Effector memory CD8-positive, alpha-beta T cell (primary cell): ENCODE measurements at regions not wholly inside any gene's neighbourhood (a gene's known extent, or its start where the extent isn't known, plus 50 kb on each side); places are given as distances from the start of the nearest gene placed in this dataset.

Experiments
- ATAC-seq: fragments of 150-1000 bp; cut with Tn5 transposase; replicated peaks from 2 replicates; pipeline ENCODE4 v1.10.0; 2021; ENCODE audit warnings: mild to moderate bottlenecking, moderate library complexity
- DNase-seq, 3 experiments: peaks; one replicate each; pipeline ENCODE4 v3.0.0; 2021
- H3K27ac Mint-ChIP-seq, 2 donors: one replicate each; pipeline ENCODE4 v1.8.0; 2022; ENCODE audit warnings: mild to moderate bottlenecking in 2 of 2, mixed read lengths in 2 of 2, moderate library complexity in 2 of 2
- H3K27me3 Mint-ChIP-seq, 2 donors: one replicate each; pipeline ENCODE4 v1.8.0; 2022; ENCODE audit warnings: mixed read lengths in 2 of 2
- H3K36me3 Mint-ChIP-seq: one replicate; pipeline ENCODE4 v1.8.0; 2022; ENCODE audit warnings: mild to moderate bottlenecking, moderate library complexity, mixed read lengths; ENCODE audit not compliant: insufficient read depth
- H3K4me1 Mint-ChIP-seq, 2 donors: one replicate each; pipeline ENCODE4 v1.8.0; 2022; ENCODE audit warnings: low read depth in 2 of 2, mixed read lengths in 2 of 2
- H3K4me3 Mint-ChIP-seq, 2 donors: one replicate each; pipeline ENCODE4 v1.8.0; 2022; ENCODE audit warnings: mild to moderate bottlenecking in 2 of 2, mixed read lengths in 2 of 2, moderate library complexity in 2 of 2
- H3K9me3 Mint-ChIP-seq, 2 donors: one replicate each; pipeline ENCODE4 v1.8.0; 2022; ENCODE audit warnings: mixed read lengths in 2 of 2

- H3K9me3 Mint-ChIP-seq, result peaks cover 21 to 31% of the 10 kb centered on the region in 2 donors
- no peak overlapping the region for H3K4me3 Mint-ChIP-seq
- no peaks in the 10 kb centered on the region for H3K36me3 Mint-ChIP-seq
- H3K27ac Mint-ChIP-seq, result no peak overlapping the region
- DNase-seq (no peak), ATAC-seq (no peak)
- H3K4me1 Mint-ChIP-seq, result peaks cover 0 to 1% of the 10 kb centered on the region in 2 donors
- H3K27me3 Mint-ChIP-seq, result no peaks in the 10 kb centered on the region
Observed at GRCh38 chr18:42559069-42559690, 556.3 kb downstream of the RIT2 start.

GRCh38 chr18:42561521-42561920 is 554.0 kb downstream of the RIT2 start:
- no peak overlapping the region for H3K27ac Mint-ChIP-seq
- peaks cover 0 to 1% of the 10 kb centered on the region in 2 donors for H3K4me1 Mint-ChIP-seq
- H3K27me3 Mint-ChIP-seq, result no peaks in the 10 kb centered on the region
- no peak overlapping the region for H3K4me3 Mint-ChIP-seq
- no peak for DNase-seq
- peaks cover 10 to 19% of the 10 kb centered on the region in 2 donors for H3K9me3 Mint-ChIP-seq
- no peak for ATAC-seq
- H3K36me3 Mint-ChIP-seq, result no peaks in the 10 kb centered on the region

DNA sequence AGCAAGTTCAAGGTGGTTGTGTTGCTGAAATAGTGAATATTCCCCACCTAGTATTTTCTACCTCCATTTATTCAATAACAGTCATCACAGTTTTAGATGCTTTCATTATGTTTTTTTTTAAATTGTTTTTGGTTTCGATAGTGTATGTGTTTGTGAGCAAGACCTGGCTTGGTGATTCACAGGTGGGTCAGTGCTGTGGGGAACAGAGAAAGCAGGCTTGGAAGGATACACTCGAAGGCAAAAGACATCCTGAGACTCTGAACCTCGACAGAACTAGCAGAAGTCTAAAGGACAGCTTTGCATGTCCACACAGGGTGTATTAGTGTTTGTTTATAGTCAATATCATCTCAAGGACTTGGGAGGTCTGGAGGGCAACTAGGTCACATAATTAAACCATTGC is 551.5 kb downstream of the RIT2 start:
- ATAC-seq (no peak), DNase-seq (no peak)
- H3K27me3 Mint-ChIP-seq, result no peaks in the 10 kb centered on the region
- H3K9me3 Mint-ChIP-seq, result peaks cover 6 to 7% of the 10 kb centered on the region in 2 donors
- peaks cover 0 to 1% of the 10 kb centered on the region in 2 donors for H3K4me1 Mint-ChIP-seq
- H3K36me3 Mint-ChIP-seq, result no peaks in the 10 kb centered on the region
- H3K27ac Mint-ChIP-seq, result no peak overlapping the region
- no peak overlapping the region for H3K4me3 Mint-ChIP-seq

- Mint-ChIP-seq H3K4me3 (no peak overlapping the region), H3K4me1 (peaks cover 0 to 1% of the 10 kb centered on the region in 2 donors), H3K27me3 (no peaks in the 10 kb centered on the region), H3K9me3 (peaks cover 6 to 7% of the 10 kb centered on the region in 2 donors), H3K36me3 (no peaks in the 10 kb centered on the region), H3K27ac (no peak overlapping the region)
- no peak for ATAC-seq
- no peak for DNase-seq
Observed at GRCh38 chr18:42564761-42565160, 550.7 kb downstream of the RIT2 start.

DNA sequence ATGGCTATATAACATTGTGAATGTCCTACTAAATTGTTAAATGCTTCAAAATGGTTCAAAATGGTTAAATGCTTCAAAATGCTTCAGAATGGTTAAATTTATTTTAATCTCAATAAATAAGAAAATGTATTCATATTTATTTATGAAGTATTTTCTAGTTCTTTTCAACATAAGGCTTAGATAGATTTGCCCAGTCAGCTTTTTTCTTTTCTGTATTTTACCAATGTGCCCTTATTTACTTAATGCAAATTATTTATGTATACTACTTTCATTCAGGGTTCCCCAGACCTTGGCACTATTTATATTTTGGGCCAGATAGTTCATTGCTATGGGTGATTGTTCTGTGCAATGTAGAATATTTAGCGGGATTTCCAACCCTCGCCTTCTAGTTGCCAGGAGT is 546.7 kb downstream of the RIT2 start:
- no peaks in the 10 kb centered on the region for H3K4me1 Mint-ChIP-seq
- no peaks in the 10 kb centered on the region for H3K27me3 Mint-ChIP-seq

GRCh38 chr18:42574871-42575270 is 540.6 kb downstream of the RIT2 start:
- Mint-ChIP-seq H3K27ac (no peak overlapping the region), H3K4me3 (no peak overlapping the region), H3K27me3 (no peaks in the 10 kb centered on the region), H3K36me3 (no peaks in the 10 kb centered on the region), H3K9me3 (peaks cover 2 to 8% of the 10 kb centered on the region in 2 donors), H3K4me1 (no peaks in the 10 kb centered on the region)
- no peak for DNase-seq
- ATAC-seq, result no peak

More for the DNA sequence above, 546.7 kb downstream of the RIT2 start:
- DNase-seq (no peak), ATAC-seq (no peak)
- Mint-ChIP-seq H3K9me3 (peaks cover under 1 to 5% of the 10 kb centered on the region in 2 donors), H3K36me3 (no peaks in the 10 kb centered on the region), H3K4me3 (no peak overlapping the region), H3K27ac (no peak overlapping the region)

DNA sequence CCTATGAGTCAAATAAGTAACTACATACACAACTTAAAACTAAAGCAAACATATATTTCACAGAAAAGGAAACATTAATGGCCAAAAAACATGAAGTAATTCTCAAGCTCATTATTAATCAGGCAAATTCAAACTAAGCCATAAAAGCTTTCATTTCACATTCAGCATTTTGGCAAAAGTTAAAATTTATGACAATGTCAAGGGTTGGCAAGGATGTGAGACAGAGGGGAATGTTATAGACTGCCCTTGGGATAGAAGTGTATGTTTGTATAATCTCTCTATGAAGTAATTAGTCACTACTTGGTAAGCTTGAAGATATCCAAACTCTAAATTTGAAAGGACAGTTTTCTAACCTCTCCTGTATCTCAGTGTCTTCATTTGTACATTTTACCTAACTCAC is 539.4 kb downstream of the RIT2 start:
- Mint-ChIP-seq H3K27ac (no peak overlapping the region), H3K27me3 (no peaks in the 10 kb centered on the region), H3K36me3 (no peaks in the 10 kb centered on the region), H3K9me3 (peaks cover 3 to 8% of the 10 kb centered on the region in 2 donors), H3K4me3 (no peak overlapping the region), H3K4me1 (no peaks in the 10 kb centered on the region)
- ATAC-seq (no peak), DNase-seq (no peak)

GRCh38 chr18:42578792-42579191 is 536.7 kb downstream of the RIT2 start:
- no peak for ATAC-seq
- H3K36me3 Mint-ChIP-seq, result no peaks in the 10 kb centered on the region
- DNase-seq, result no peak
- peaks cover 5 to 8% of the 10 kb centered on the region in 2 donors for H3K9me3 Mint-ChIP-seq
- H3K27ac Mint-ChIP-seq, result no peak overlapping the region
- no peaks in the 10 kb centered on the region for H3K4me1 Mint-ChIP-seq
- H3K4me3 Mint-ChIP-seq, result no peak overlapping the region
- H3K27me3 Mint-ChIP-seq, result no peaks in the 10 kb centered on the region

DNA sequence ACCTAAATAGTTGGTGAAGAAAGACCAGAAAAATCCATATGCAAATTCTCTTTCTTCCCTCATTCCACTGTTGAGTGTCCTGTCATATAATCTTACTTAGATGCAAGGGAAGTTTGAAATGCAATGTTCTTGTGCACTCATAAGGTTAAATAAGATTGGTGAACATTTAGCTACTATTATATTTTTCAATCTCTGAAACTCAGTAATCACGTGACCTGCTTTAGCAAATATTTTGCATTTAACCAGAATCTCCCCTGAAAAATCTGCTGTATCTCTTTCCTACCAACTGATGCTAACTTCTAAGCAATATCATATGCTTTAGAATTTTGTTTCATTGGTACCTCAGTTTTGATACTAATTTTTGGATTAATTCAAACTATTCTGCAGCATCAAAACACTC is 533.2 kb downstream of the RIT2 start:
- Mint-ChIP-seq H3K27ac (no peak overlapping the region), H3K4me1 (no peaks in the 10 kb centered on the region), H3K36me3 (no peaks in the 10 kb centered on the region), H3K4me3 (no peak overlapping the region), H3K9me3 (peaks cover 6% of the 10 kb centered on the region in 2 donors), H3K27me3 (no peaks in the 10 kb centered on the region)
- ATAC-seq, result no peak
- no peak for DNase-seq

DNA sequence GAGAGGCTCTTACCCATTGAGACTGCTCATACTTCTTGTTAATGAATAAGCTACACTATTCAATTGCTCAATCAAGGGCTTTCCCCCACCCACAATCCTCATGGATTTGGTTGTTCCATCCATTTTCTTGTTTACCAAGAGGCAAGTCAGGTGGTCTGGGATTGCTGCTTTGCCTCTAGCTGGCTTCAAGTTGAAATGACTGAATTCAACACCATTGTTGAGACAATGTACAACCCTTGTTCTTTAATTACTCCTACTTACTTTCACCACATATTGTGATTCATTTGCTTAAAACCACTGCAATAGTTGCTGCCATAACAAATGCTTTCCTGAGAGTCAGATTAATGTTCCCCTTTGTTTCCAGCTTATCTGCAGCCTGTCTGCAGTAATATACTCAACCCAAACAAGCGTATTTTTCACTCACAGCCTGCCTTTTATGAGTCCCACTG is 532.2 kb downstream of the RIT2 start:
- Mint-ChIP-seq H3K9me3 (peaks cover 10 to 14% of the 10 kb centered on the region in 2 donors), H3K27me3 (no peaks in the 10 kb centered on the region), H3K4me1 (no peaks in the 10 kb centered on the region), H3K27ac (no peak overlapping the region), H3K36me3 (no peaks in the 10 kb centered on the region), H3K4me3 (no peak overlapping the region)
- no peak for ATAC-seq
- DNase-seq, result no peak

DNA sequence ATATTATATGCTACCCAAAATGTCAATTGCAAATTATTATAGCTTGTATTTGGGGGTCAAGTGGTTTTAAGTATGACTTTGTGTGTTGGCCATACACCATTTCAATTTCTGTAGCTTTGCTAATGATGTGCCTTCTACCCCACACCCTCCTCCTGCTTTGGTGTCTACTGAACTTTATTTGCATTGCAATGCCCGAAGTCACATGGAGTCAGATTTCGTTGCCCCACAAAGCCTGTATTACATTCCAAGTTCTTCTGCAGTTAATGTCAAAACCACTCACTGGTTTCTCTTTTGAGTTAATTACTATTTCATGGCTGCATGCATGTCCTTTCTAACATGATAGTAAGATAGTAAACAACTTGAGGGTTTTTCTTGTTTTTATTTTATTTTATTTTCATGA is 528.9 kb downstream of the RIT2 start:
- Mint-ChIP-seq H3K4me3 (no peak overlapping the region), H3K4me1 (no peaks in the 10 kb centered on the region), H3K9me3 (peaks cover 10 to 14% of the 10 kb centered on the region in 2 donors), H3K27ac (no peak overlapping the region), H3K27me3 (no peaks in the 10 kb centered on the region), H3K36me3 (no peaks in the 10 kb centered on the region)
- DNase-seq (no peak), ATAC-seq (no peak)

GRCh38 chr18:42588786-42589185 is 526.7 kb downstream of the RIT2 start:
- Mint-ChIP-seq H3K9me3 (peaks cover 8 to 15% of the 10 kb centered on the region in 2 donors), H3K4me3 (no peak overlapping the region), H3K4me1 (no peaks in the 10 kb centered on the region), H3K27me3 (no peaks in the 10 kb centered on the region), H3K36me3 (no peaks in the 10 kb centered on the region), H3K27ac (no peak overlapping the region)
- ATAC-seq (no peak), DNase-seq (no peak)

DNA sequence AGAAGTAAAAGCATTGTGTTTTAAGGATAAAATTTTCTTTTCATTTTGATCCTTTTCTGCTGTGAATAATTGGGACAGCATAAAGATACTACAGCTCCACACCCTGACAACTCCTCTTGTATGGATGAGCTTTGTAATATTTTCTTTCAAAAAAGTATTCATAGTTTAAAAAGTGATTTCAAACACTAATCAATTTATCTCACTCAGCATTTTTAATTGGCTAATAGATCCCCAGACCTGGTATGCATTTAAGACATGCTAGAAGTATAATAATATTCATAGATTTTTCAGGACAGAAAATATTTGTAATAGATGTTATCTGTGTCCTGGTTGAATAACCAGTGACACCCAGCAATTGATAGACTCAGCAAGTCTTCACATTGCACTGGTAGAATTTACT is 510.7 kb downstream of the RIT2 start:
- Mint-ChIP-seq H3K4me3 (no peak overlapping the region), H3K27me3 (no peaks in the 10 kb centered on the region), H3K9me3 (peaks cover 2 to 16% of the 10 kb centered on the region in 2 donors), H3K36me3 (no peaks in the 10 kb centered on the region), H3K27ac (no peak overlapping the region), H3K4me1 (no peaks in the 10 kb centered on the region)
- ATAC-seq (no peak), DNase-seq (no peak)

DNA sequence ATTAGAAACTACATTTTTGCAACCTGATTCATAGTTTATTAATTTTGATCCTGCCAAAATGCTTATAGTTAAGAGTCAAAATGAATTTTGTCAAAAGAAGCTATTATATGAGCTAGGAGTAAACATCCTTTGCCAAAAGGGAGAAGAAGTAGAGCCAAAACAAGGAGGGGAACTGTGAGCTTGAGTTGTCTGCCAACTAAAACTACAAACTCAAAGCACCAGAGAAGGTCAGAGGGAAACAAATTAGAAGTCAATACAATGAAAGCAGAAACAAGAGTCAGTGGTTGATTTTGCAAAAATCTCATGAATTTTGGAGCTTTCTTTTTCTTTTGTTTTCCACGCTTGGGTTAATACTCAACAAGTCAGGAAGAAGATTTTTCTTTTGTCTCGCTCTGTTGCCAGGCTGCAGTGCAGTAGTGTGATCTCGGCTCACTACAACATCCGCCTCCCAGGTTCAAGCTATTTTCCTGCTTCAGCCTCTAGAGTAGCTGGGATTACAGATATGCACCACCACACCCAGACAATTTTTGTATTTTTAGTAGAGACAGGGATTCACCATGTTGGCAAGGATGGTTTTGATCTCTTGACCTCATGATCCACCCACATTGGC is 508.5 kb downstream of the RIT2 start:
- H3K4me1 Mint-ChIP-seq, result no peaks in the 10 kb centered on the region
- no peaks in the 10 kb centered on the region for H3K27me3 Mint-ChIP-seq
- H3K36me3 Mint-ChIP-seq, result no peaks in the 10 kb centered on the region
- no peak overlapping the region for H3K27ac Mint-ChIP-seq
- no peak overlapping the region for H3K4me3 Mint-ChIP-seq
- no peak for ATAC-seq
- peaks cover 5 to 16% of the 10 kb centered on the region in 2 donors for H3K9me3 Mint-ChIP-seq
- DNase-seq, result no peak
